Mesendoderm (in vitro differentiated cells): ENCODE measurements at regions not wholly inside any gene's neighbourhood (a gene's known extent, or its start where the extent isn't known, plus 50 kb on each side); places are given as distances from the start of the nearest gene placed in this dataset.

Source experiments
- DNase-seq: peaks from one replicate; pipeline ENCODE4 v3.0.0; 2013
- H2AK5ac ChIP-seq: 2 replicates; pipeline ENCODE4 v1.6.1; 2013; ENCODE audit warnings: low read length, inconsistent platforms
- H2BK120ac ChIP-seq: 2 replicates; pipeline ENCODE4 v1.6.1; 2013; ENCODE audit warnings: low read depth, mild to moderate bottlenecking, low read length, moderate library complexity, mixed read lengths
- H2BK15ac ChIP-seq: replicated peaks from 2 replicates; pipeline ENCODE4 v1.6.1; 2013; ENCODE audit warnings: low read depth, mild to moderate bottlenecking, moderate library complexity
- H2BK5ac ChIP-seq: 2 replicates; pipeline ENCODE4 v1.6.1; 2013; ENCODE audit warnings: low read length, inconsistent platforms
- H3K18ac ChIP-seq: 2 replicates; pipeline ENCODE4 v1.6.1; 2013; ENCODE audit warnings: mild to moderate bottlenecking, low read length, mixed read lengths
- H3K23ac ChIP-seq: one replicate; pipeline ENCODE4 v1.6.1; 2013; ENCODE audit warnings: low read length
- H3K27ac ChIP-seq: 2 replicates; pipeline ENCODE4 v1.5.1; 2013; ENCODE audit warnings: low read depth, mild to moderate bottlenecking, inconsistent platforms, low read length, moderate library complexity
- H3K27me3 ChIP-seq: 2 replicates; pipeline ENCODE4 v1.6.1; 2013; ENCODE audit warnings: low read length, control low read depth, mild to moderate bottlenecking, inconsistent platforms; ENCODE audit not compliant: insufficient read depth, poor library complexity
- H3K36me3 ChIP-seq: 2 replicates; pipeline ENCODE4 v1.6.1; 2013; ENCODE audit warnings: low read length, inconsistent platforms; ENCODE audit not compliant: control insufficient read depth, insufficient read depth
- H3K4ac ChIP-seq: one replicate; pipeline ENCODE4 v1.6.1; 2013; ENCODE audit warnings: low read depth, mild to moderate bottlenecking, low read length, moderate library complexity
- H3K4me1 ChIP-seq: 2 replicates; pipeline ENCODE4 v1.6.1; 2013; ENCODE audit warnings: low read depth, low read length, inconsistent platforms; ENCODE audit not compliant: control insufficient read depth
- H3K4me2 ChIP-seq: 2 replicates; pipeline ENCODE4 v1.6.1; 2013; ENCODE audit warnings: low read length
- H3K4me3 ChIP-seq: 2 replicates; pipeline ENCODE4 v1.5.1; 2013; ENCODE audit warnings: mild to moderate bottlenecking, low read length
- H3K56ac ChIP-seq: one replicate; pipeline ENCODE4 v1.6.1; 2013; ENCODE audit warnings: low read length
- H3K79me1 ChIP-seq: 2 replicates; pipeline ENCODE4 v1.6.1; 2013; ENCODE audit warnings: low read length, inconsistent platforms
- H3K79me2 ChIP-seq: 2 replicates; pipeline ENCODE4 v1.6.1; 2013; ENCODE audit warnings: mild to moderate bottlenecking, low read length; ENCODE audit not compliant: control insufficient read depth, insufficient read depth
- H3K9ac ChIP-seq: 2 replicates; pipeline ENCODE4 v1.6.1; 2013; ENCODE audit warnings: low read length, inconsistent platforms
- H4K5ac ChIP-seq: one replicate; pipeline ENCODE4 v1.6.1; 2013; ENCODE audit warnings: low read length
- H4K8ac ChIP-seq: one replicate; pipeline ENCODE4 v1.6.1; 2013; ENCODE audit warnings: low read depth, mild to moderate bottlenecking, control low read depth, low read length, moderate library complexity
- WGBS: extraction: QIAGEN DNeasy Blood & Tissue Kit; methylation state at CpG from one replicate; pipeline ENCODE4 v1.1.7; 2013; ENCODE audit warnings: low lambda C conversion rate, missing lambda C conversion rate; ENCODE audit not compliant: insufficient coverage; ENCODE audit errors: extremely low coverage; 5-methylcytosine and 5-hydroxymethylcytosine counted together

DNA sequence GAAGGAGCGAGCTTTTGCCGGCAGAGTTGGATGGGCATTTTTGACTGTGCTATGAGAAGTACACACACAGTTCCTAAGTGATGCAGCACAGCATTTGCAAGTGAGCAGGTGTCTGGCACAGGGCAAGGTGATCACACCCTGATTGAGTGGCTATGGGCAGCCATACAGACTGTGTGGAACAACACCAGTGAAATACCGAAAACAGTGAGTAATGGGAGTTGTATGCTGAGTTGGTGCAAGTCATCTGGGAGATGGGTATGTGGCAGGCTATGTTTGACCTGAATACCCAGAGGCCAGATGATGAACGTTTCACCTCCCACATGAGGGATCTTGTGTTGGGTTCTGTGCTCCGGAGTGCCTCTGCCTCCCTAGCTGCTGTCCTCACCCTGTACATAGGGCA, 53.5 kb upstream of the TIPARP start:
- Histone ChIP-seq H2BK15ac (no peak overlapping the region), H2BK120ac (no peak overlapping the region), H4K5ac (no peak overlapping the region), H3K4ac (no peak overlapping the region), H3K27ac (no peak overlapping the region), H3K36me3 (no peaks in the 10 kb centered on the region), H3K4me2 (no peak overlapping the region), H3K4me1 (no peaks in the 10 kb centered on the region), H2BK5ac (no peak overlapping the region), H3K79me1 (no peaks in the 10 kb centered on the region), H4K8ac (no peak overlapping the region), H3K23ac (no peak overlapping the region), H3K79me2 (no peaks in the 10 kb centered on the region), H3K56ac (no peak overlapping the region), H3K9ac (no peak overlapping the region), H3K4me3 (no peak overlapping the region), H2AK5ac (no peak overlapping the region), H3K27me3 (no peaks in the 10 kb centered on the region), H3K18ac (no peak overlapping the region)
- no peak for DNase-seq
- no CpG with 5 or more reads among the region's 5 CpGs for WGBS

- no peak overlapping the region for H3K4ac ChIP-seq
- no peaks in the 10 kb centered on the region for H3K79me2 ChIP-seq
- H2BK5ac ChIP-seq: no peak overlapping the region
- no peaks in the 10 kb centered on the region for H3K4me1 ChIP-seq
- no peaks in the 10 kb centered on the region for H3K27me3 ChIP-seq
- H4K5ac ChIP-seq: no peak overlapping the region
- no peak for DNase-seq
- H4K8ac ChIP-seq: no peak overlapping the region
- no peak overlapping the region for H3K9ac ChIP-seq
- H3K36me3 ChIP-seq: no peaks in the 10 kb centered on the region
- no peak overlapping the region for H3K4me2 ChIP-seq
- no CpG with 5 or more reads among the region's 2 CpGs for WGBS
- H3K23ac ChIP-seq: no peak overlapping the region
- no peaks in the 10 kb centered on the region for H3K79me1 ChIP-seq
- no peak overlapping the region for H3K4me3 ChIP-seq
- no peak overlapping the region for H3K56ac ChIP-seq
- H3K27ac ChIP-seq: no peak overlapping the region
- H2BK120ac ChIP-seq: no peak overlapping the region
- H2BK15ac ChIP-seq: no peak overlapping the region
- peak overlapping the region; percentile 19 for H2AK5ac ChIP-seq
- no peak overlapping the region for H3K18ac ChIP-seq
Observed at GRCh38 chr3:156620260-156620659, 54.1 kb upstream of the TIPARP start.

GRCh38 chr3:156619376-156619775, 55.0 kb upstream of the TIPARP start:
- H3K4me1 ChIP-seq: peaks cover 3% of the 10 kb centered on the region
- no CpG with 5 or more reads among the region's 2 CpGs for WGBS
- no peak overlapping the region for H3K23ac ChIP-seq
- no peaks in the 10 kb centered on the region for H3K79me2 ChIP-seq
- no peak overlapping the region for H3K4ac ChIP-seq
- H3K56ac ChIP-seq: no peak overlapping the region
- H2BK15ac ChIP-seq: no peak overlapping the region
- no peak overlapping the region for H4K5ac ChIP-seq
- H2BK120ac ChIP-seq: no peak overlapping the region
- no peak for DNase-seq
- no peak overlapping the region for H3K18ac ChIP-seq
- no peaks in the 10 kb centered on the region for H3K79me1 ChIP-seq
- H3K27ac ChIP-seq: no peak overlapping the region
- H3K27me3 ChIP-seq: no peaks in the 10 kb centered on the region
- no peak overlapping the region for H4K8ac ChIP-seq
- no peak overlapping the region for H2BK5ac ChIP-seq
- no peak overlapping the region for H3K4me3 ChIP-seq
- H3K9ac ChIP-seq: no peak overlapping the region
- no peaks in the 10 kb centered on the region for H3K36me3 ChIP-seq
- H3K4me2 ChIP-seq: no peak overlapping the region
- H2AK5ac ChIP-seq: no peak overlapping the region

DNA sequence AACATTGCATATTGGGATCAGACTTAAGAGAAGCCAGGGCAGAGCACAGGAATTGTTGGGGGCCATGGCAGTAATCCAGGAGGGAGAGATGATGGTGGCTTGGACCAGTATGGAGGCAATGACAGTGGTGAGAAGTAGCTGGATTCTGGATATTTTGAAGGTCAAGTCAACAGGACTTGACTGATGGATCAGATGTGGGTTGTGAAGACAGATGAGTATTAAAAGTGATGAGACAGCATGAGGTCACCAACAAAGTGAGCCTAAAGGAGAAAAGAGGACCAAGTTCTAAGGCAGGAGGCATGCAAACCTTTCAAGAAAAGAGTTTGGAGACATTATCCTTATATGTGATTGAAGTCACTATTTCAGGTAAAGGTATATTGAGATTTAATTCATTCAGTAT, 56.6 kb upstream of the TIPARP start:
- no peaks in the 10 kb centered on the region for H3K79me2 ChIP-seq
- peaks cover 6% of the 10 kb centered on the region for H3K4me1 ChIP-seq
- no peaks in the 10 kb centered on the region for H3K79me1 ChIP-seq
- no peak overlapping the region for H3K9ac ChIP-seq
- H3K4ac ChIP-seq: no peak overlapping the region
- no peaks in the 10 kb centered on the region for H3K36me3 ChIP-seq
- no peak overlapping the region for H2BK120ac ChIP-seq
- H3K18ac ChIP-seq: no peak overlapping the region
- H3K4me3 ChIP-seq: no peak overlapping the region
- no peak for DNase-seq
- no peak overlapping the region for H2BK5ac ChIP-seq
- no peak overlapping the region for H2BK15ac ChIP-seq
- no peak overlapping the region for H3K27ac ChIP-seq
- H4K8ac ChIP-seq: no peak overlapping the region
- no peak overlapping the region for H4K5ac ChIP-seq
- H3K27me3 ChIP-seq: no peaks in the 10 kb centered on the region
- H2AK5ac ChIP-seq: no peak overlapping the region
- H3K4me2 ChIP-seq: no peak overlapping the region
- no peak overlapping the region for H3K23ac ChIP-seq
- no peak overlapping the region for H3K56ac ChIP-seq

- no peak overlapping the region for H2BK15ac ChIP-seq
- no peaks in the 10 kb centered on the region for H3K27me3 ChIP-seq
- H2BK120ac ChIP-seq: no peak overlapping the region
- no peak overlapping the region for H3K56ac ChIP-seq
- no peak overlapping the region for H3K23ac ChIP-seq
- H3K79me2 ChIP-seq: no peaks in the 10 kb centered on the region
- H3K18ac ChIP-seq: no peak overlapping the region
- no peak overlapping the region for H3K4me3 ChIP-seq
- no peak overlapping the region for H2AK5ac ChIP-seq
- no peak overlapping the region for H4K8ac ChIP-seq
- no peak overlapping the region for H3K9ac ChIP-seq
- H3K79me1 ChIP-seq: no peaks in the 10 kb centered on the region
- H3K36me3 ChIP-seq: no peaks in the 10 kb centered on the region
- no peak overlapping the region for H2BK5ac ChIP-seq
- H3K4me1 ChIP-seq: peaks cover 6% of the 10 kb centered on the region
- H3K4ac ChIP-seq: no peak overlapping the region
- H3K27ac ChIP-seq: no peak overlapping the region
- no peak for DNase-seq
- no peak overlapping the region for H3K4me2 ChIP-seq
- no peak overlapping the region for H4K5ac ChIP-seq
Observed at GRCh38 chr3:156617145-156617544, 57.2 kb upstream of the TIPARP start.

GRCh38 chr3:156615592-156616173, 58.7 kb upstream of the TIPARP start:
- Histone ChIP-seq H2BK120ac (no peak overlapping the region), H3K27me3 (no peaks in the 10 kb centered on the region), H3K18ac (no peak overlapping the region), H3K9ac (no peak overlapping the region), H2AK5ac (no peak overlapping the region), H2BK5ac (no peak overlapping the region), H3K4me2 (no peak overlapping the region), H3K79me1 (no peaks in the 10 kb centered on the region), H3K4me3 (no peak overlapping the region), H3K56ac (peak overlapping the region; percentile 47), H3K4ac (no peak overlapping the region), H3K36me3 (no peaks in the 10 kb centered on the region), H3K4me1 (peaks cover 6% of the 10 kb centered on the region), H2BK15ac (no peak overlapping the region), H4K5ac (no peak overlapping the region), H4K8ac (no peak overlapping the region), H3K79me2 (no peaks in the 10 kb centered on the region), H3K23ac (no peak overlapping the region), H3K27ac (no peak overlapping the region)
- DNase-seq: peak; percentile 65
- no CpG with 5 or more reads among the region's 1 CpG for WGBS
